GM12878 (cell line): ENCODE measurements at regions not wholly inside any gene's neighbourhood (a gene's known extent, or its start where the extent isn't known, plus 50 kb on each side); places are given as distances from the start of the nearest gene placed in this dataset.

Experiments used
- CBX3 ChIP-seq: fragments of 200-600 bp; sonication (generic); IDR thresholded peaks from 2 replicates; pipeline ENCODE4 v1.6.1; 2016; ENCODE audit warnings: low read depth, borderline replicate concordance
- EGR1 ChIP-seq, 2 experiments: IDR thresholded peaks; 1 replicate in 1 of 2; 2 replicates in 1 of 2; pipeline ENCODE4 v1.6.1; 2011 to 2012; ENCODE audit warnings: low read depth in 2 of 2, low read length in 2 of 2, borderline replicate concordance in 1 of 2, mild to moderate bottlenecking in 1 of 2, moderate library complexity in 1 of 2
- EP300 ChIP-seq, 2 experiments: fragments of 150-350 bp in 1 of 2; IDR thresholded peaks; 2 replicates each; pipeline ENCODE4 v1.6.1; 2011 to 2012; ENCODE audit warnings: low read depth in 2 of 2, low read length in 2 of 2, borderline replicate concordance in 1 of 2, improper control_type of control experiment in 1 of 2, inconsistent platforms in 1 of 2; ENCODE audit not compliant: control insufficient read depth in 1 of 2
- FOXK2 ChIP-seq: fragments of 450-650 bp; IDR thresholded peaks from 2 replicates; pipeline ENCODE4 v1.6.1; 2017; ENCODE audit warnings: mild to moderate bottlenecking, moderate library complexity
- RAD51 ChIP-seq: fragments of 450-650 bp; IDR thresholded peaks from 2 replicates; pipeline ENCODE4 v1.6.1; 2016; ENCODE audit warnings: moderate library complexity, mild to moderate bottlenecking, inconsistent platforms
- TCF12 ChIP-seq: IDR thresholded peaks from 2 replicates; pipeline ENCODE4 v1.6.1; 2011; ENCODE audit warnings: low read depth, mild to moderate bottlenecking, low read length
- ZZZ3 ChIP-seq: IDR thresholded peaks from 2 replicates; pipeline ENCODE4 v1.6.1; 2011; ENCODE audit warnings: low read depth; ENCODE audit not compliant: control insufficient read depth, insufficient read length
- TF ChIP-seq, protein P1 (sequence below): IDR thresholded peaks from 2 replicates; pipeline ENCODE4 v1.6.1; 2012; ENCODE audit warnings: improper control_type of control experiment, low read depth, low read length; ENCODE audit not compliant: insufficient replicate concordance
- TF ChIP-seq, protein P2 (sequence below): fragments of 450-650 bp; IDR thresholded peaks from 2 replicates; pipeline ENCODE4 v1.6.1; 2016; ENCODE audit warnings: mild to moderate bottlenecking

DNA sequence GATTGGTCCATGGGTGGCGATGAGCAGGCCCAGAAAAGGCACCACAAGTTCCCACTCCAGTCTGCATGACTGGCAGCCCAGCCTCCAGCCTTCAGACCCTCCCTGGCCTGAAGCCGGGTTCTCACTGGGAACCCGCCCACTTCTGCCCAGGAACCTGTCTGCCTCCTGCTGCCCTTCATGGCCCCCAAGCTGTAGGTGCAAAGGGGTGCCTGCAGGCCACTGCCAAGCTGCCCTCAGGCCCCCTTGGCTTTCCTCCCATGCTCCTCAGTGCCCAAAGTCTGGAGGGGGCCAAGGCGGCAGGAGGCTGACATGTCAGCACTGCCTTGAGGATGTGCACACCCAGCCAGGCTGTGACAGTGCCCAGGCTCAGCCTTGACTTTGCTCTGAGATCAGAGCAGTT is 488.5 kb upstream of the THBS1 start (continued):
- TF ChIP-seq, protein P1, sequence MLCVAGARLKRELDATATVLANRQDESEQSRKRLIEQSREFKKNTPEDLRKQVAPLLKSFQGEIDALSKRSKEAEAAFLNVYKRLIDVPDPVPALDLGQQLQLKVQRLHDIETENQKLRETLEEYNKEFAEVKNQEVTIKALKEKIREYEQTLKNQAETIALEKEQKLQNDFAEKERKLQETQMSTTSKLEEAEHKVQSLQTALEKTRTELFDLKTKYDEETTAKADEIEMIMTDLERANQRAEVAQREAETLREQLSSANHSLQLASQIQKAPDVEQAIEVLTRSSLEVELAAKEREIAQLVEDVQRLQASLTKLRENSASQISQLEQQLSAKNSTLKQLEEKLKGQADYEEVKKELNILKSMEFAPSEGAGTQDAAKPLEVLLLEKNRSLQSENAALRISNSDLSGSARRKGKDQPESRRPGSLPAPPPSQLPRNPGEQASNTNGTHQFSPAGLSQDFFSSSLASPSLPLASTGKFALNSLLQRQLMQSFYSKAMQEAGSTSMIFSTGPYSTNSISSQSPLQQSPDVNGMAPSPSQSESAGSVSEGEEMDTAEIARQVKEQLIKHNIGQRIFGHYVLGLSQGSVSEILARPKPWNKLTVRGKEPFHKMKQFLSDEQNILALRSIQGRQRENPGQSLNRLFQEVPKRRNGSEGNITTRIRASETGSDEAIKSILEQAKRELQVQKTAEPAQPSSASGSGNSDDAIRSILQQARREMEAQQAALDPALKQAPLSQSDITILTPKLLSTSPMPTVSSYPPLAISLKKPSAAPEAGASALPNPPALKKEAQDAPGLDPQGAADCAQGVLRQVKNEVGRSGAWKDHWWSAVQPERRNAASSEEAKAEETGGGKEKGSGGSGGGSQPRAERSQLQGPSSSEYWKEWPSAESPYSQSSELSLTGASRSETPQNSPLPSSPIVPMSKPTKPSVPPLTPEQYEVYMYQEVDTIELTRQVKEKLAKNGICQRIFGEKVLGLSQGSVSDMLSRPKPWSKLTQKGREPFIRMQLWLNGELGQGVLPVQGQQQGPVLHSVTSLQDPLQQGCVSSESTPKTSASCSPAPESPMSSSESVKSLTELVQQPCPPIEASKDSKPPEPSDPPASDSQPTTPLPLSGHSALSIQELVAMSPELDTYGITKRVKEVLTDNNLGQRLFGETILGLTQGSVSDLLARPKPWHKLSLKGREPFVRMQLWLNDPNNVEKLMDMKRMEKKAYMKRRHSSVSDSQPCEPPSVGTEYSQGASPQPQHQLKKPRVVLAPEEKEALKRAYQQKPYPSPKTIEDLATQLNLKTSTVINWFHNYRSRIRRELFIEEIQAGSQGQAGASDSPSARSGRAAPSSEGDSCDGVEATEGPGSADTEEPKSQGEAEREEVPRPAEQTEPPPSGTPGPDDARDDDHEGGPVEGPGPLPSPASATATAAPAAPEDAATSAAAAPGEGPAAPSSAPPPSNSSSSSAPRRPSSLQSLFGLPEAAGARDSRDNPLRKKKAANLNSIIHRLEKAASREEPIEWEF = no peak
- TF ChIP-seq CBX3 (no peak), FOXK2 (no peak), RAD51 (no peak), TCF12 (no peak), ZZZ3 (no peak), EGR1 (IDR thresholded peaks at IDR 0.05; ENCODE audit: borderline replicate concordance in 1 of 2, low read depth in 2 of 2, low read length in 2 of 2) (no peak), EP300 (IDR thresholded peaks at IDR 0.05; ENCODE audit: borderline replicate concordance in 1 of 2, control insufficient read depth in 1 of 2, low read depth in 2 of 2, low read length in 2 of 2) (no peak)
- TF ChIP-seq, protein P2, sequence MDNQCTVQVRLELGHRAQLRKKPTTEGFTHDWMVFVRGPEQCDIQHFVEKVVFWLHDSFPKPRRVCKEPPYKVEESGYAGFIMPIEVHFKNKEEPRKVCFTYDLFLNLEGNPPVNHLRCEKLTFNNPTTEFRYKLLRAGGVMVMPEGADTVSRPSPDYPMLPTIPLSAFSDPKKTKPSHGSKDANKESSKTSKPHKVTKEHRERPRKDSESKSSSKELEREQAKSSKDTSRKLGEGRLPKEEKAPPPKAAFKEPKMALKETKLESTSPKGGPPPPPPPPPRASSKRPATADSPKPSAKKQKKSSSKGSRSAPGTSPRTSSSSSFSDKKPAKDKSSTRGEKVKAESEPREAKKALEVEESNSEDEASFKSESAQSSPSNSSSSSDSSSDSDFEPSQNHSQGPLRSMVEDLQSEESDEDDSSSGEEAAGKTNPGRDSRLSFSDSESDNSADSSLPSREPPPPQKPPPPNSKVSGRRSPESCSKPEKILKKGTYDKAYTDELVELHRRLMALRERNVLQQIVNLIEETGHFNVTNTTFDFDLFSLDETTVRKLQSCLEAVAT = no peak
